ENCODE measurements at regions not wholly inside any gene's neighbourhood (a gene's known extent, or its start where the extent isn't known, plus 50 kb on each side); places are given as distances from the start of the nearest gene placed in this dataset.

GRCh38 chr16:73739049-73739769, 557.4 kb upstream of the PSMD7 start:
- in situ Hi-C loops (cut with MboI; ENCODE audit: low pct_unique_long_range_greater_than_20kb, low sequenced_read_pairs, unreplicated experiment), result no loop called here
- DNase-seq (ENCODE audit: low spot score), result no peak
- TF ChIP-seq CTCF (IDR thresholded peaks at IDR 0.05; ENCODE audit: extremely low read depth, insufficient read depth, missing control alignments), result no peak

- in situ Hi-C loops (cut with MboI; ENCODE audit: low pct_unique_long_range_greater_than_20kb, low sequenced_read_pairs, unreplicated experiment), result no loop called here
- DNase-seq (ENCODE audit: low spot score), result no peak
- TF ChIP-seq CTCF (IDR thresholded peaks at IDR 0.05; ENCODE audit: extremely low read depth, insufficient read depth, missing control alignments), result no peak
Observed at GRCh38 chr16:73738266-73738665, 558.3 kb upstream of the PSMD7 start.

- in situ Hi-C loops (cut with MboI; ENCODE audit: low pct_unique_long_range_greater_than_20kb, low sequenced_read_pairs, unreplicated experiment), result no loop called here
- TF ChIP-seq CTCF (IDR thresholded peaks at IDR 0.05; ENCODE audit: extremely low read depth, insufficient read depth, missing control alignments), result no peak
- no peak for DNase-seq (ENCODE audit: low spot score)
Observed at GRCh38 chr16:73737637-73738036, 559.0 kb upstream of the PSMD7 start.

DNA sequence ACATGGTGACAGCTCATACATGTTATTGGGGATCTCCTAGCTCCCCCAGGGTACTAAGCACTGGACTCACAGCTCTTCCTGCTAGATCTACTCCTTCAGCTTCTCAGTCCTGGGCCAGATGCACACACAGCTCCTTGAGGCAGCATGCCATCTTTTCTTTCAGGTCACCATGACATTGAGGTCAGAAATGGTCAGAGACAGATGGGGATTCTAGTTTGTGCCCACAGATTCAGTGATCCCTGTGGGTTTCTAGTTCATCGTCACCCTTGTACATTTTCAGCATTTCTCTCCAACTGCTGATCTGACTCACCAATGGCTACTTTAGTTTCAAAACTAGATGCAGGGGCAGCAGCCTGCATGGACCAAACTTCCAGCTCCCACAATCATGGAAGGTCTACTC, 560.7 kb upstream of the PSMD7 start:
- no peak for DNase-seq (ENCODE audit: low spot score)
- TF ChIP-seq CTCF (IDR thresholded peaks at IDR 0.05; ENCODE audit: extremely low read depth, insufficient read depth, missing control alignments), result no peak
- in situ Hi-C loops (cut with MboI; ENCODE audit: low pct_unique_long_range_greater_than_20kb, low sequenced_read_pairs, unreplicated experiment), result no loop called here

DNA sequence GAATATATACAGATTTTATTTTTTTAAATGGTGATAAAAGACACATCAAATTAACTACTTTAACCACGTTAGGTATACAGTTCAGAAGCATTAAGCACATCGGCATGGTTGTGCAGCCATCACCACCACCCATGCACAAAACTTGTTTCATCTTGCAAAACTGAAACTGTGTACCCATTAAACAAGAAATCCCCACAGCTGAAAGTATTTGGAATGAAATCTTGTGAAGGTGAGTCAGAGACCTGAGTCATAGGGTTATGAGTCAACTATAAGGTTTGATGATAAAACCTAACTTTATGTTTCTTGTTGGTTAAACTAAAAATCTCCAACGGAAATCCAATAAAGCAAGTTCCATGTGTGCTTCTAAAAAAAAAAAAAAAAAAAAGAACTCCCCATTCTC, 561.6 kb upstream of the PSMD7 start:
- in situ Hi-C loops (cut with MboI; ENCODE audit: low pct_unique_long_range_greater_than_20kb, low sequenced_read_pairs, unreplicated experiment), result no loop called here
- DNase-seq (ENCODE audit: low spot score), result no peak
- TF ChIP-seq CTCF (IDR thresholded peaks at IDR 0.05; ENCODE audit: extremely low read depth, insufficient read depth, missing control alignments), result no peak

GRCh38 chr16:73732681-73733080, 563.9 kb upstream of the PSMD7 start:
- no peak for DNase-seq (ENCODE audit: low spot score)
- no peak for TF ChIP-seq CTCF (IDR thresholded peaks at IDR 0.05; ENCODE audit: extremely low read depth, insufficient read depth, missing control alignments)
- in situ Hi-C loops (cut with MboI; ENCODE audit: low pct_unique_long_range_greater_than_20kb, low sequenced_read_pairs, unreplicated experiment), result no loop called here

All from GM13977 (cell line).